Stimulated activated naive B cell treated with anti-CD40 and anti-IgM and Interleukin-4, amounts not matched to agents 10 μg/mL and 1 μg/mL and 100 μg/mL, for 72 hours (primary cell): ENCODE measurements at regions not wholly inside any gene's neighbourhood (a gene's known extent, or its start where the extent isn't known, plus 50 kb on each side); places are given as distances from the start of the nearest gene placed in this dataset.
"Not testable (repeated sequence)": the region's sequence is repeated elsewhere in the genome, so short reads cannot be mapped to it uniquely, and the experiment has no call there.

ENCODE experiments used
- ATAC-seq, 2 donors: fragments of 150-1000 bp; cut with Tn5 transposase; replicated peaks; 2 replicates each; pipeline ENCODE4 v1.10.0; 2021; ENCODE audit warnings: moderate library complexity in 1 of 2
- DNase-seq: peaks from one replicate; pipeline ENCODE4 v3.0.0; 2021
- H3K27ac Mint-ChIP-seq: one replicate; pipeline ENCODE4 v1.8.0; 2022; ENCODE audit warnings: mild to moderate bottlenecking, mixed read lengths
- H3K27me3 Mint-ChIP-seq, 2 donors: one replicate each; pipeline ENCODE4 v1.8.0; 2022; ENCODE audit warnings: mixed read lengths in 2 of 2
- H3K36me3 Mint-ChIP-seq, 2 donors: one replicate each; pipeline ENCODE4 v1.8.0; 2022; ENCODE audit warnings: mixed read lengths in 2 of 2, mild to moderate bottlenecking in 1 of 2
- H3K4me1 Mint-ChIP-seq, 2 donors: one replicate each; pipeline ENCODE4 v1.8.0; 2022; ENCODE audit warnings: mixed read lengths in 2 of 2, mild to moderate bottlenecking in 1 of 2
- H3K4me3 Mint-ChIP-seq, 2 donors: one replicate each; pipeline ENCODE4 v1.8.0; 2022; ENCODE audit warnings: mild to moderate bottlenecking in 2 of 2, mixed read lengths in 2 of 2, moderate library complexity in 1 of 2
- H3K9me3 Mint-ChIP-seq, 2 donors: one replicate each; pipeline ENCODE4 v1.8.0; 2022; ENCODE audit warnings: mixed read lengths in 2 of 2, mild to moderate bottlenecking in 1 of 2

- H3K4me1 Mint-ChIP-seq: peaks cover 18 to 24% of the 10 kb centered on the region in 2 donors
- no peak overlapping the region for H3K27ac Mint-ChIP-seq
- no peak for ATAC-seq
- no peaks in the 10 kb centered on the region for H3K36me3 Mint-ChIP-seq
- no peak for DNase-seq
- peaks cover 4 to 5% of the 10 kb centered on the region in 2 donors for H3K27me3 Mint-ChIP-seq
- H3K4me3 Mint-ChIP-seq: no peak overlapping the region
- H3K9me3 Mint-ChIP-seq: no peaks in the 10 kb centered on the region
Measured at GRCh38 chr16:16996827-16997226, 473.9 kb downstream of the XYLT1 start.

- Mint-ChIP-seq H3K27me3 (peaks cover 4 to 5% of the 10 kb centered on the region in 2 donors), H3K36me3 (no peaks in the 10 kb centered on the region), H3K27ac (no peak overlapping the region), H3K4me1 (peaks cover 18 to 24% of the 10 kb centered on the region in 2 donors), H3K4me3 (no peak overlapping the region), H3K9me3 (no peaks in the 10 kb centered on the region)
- no peak for ATAC-seq
- no peak for DNase-seq
Measured at GRCh38 chr16:16997349-16997748, 473.4 kb downstream of the XYLT1 start.

GRCh38 chr16:17001471-17001870 lies 469.3 kb downstream of the XYLT1 start:
- peaks cover 6 to 11% of the 10 kb centered on the region in 2 donors for H3K4me1 Mint-ChIP-seq
- no peak overlapping the region for H3K27ac Mint-ChIP-seq
- DNase-seq: no peak
- peaks cover 0 to 4% of the 10 kb centered on the region in 2 donors for H3K27me3 Mint-ChIP-seq
- H3K9me3 Mint-ChIP-seq: peaks cover 0 to 8% of the 10 kb centered on the region in 2 donors
- ATAC-seq: no peak
- H3K36me3 Mint-ChIP-seq: peaks cover 0 to 4% of the 10 kb centered on the region in 2 donors
- H3K4me3 Mint-ChIP-seq: no peak overlapping the region

- peaks cover 0 to 1% of the 10 kb centered on the region in 2 donors for H3K27me3 Mint-ChIP-seq
- DNase-seq: no peak
- peaks cover 5 to 9% of the 10 kb centered on the region in 2 donors for H3K4me1 Mint-ChIP-seq
- H3K27ac Mint-ChIP-seq: no peak overlapping the region
- H3K4me3 Mint-ChIP-seq: no peak overlapping the region
- peaks cover 0 to 8% of the 10 kb centered on the region in 2 donors for H3K9me3 Mint-ChIP-seq
- peaks cover 0 to 4% of the 10 kb centered on the region in 2 donors for H3K36me3 Mint-ChIP-seq
- peak; percentile 76 for ATAC-seq
Measured at GRCh38 chr16:17002565-17002964, 468.2 kb downstream of the XYLT1 start.

GRCh38 chr16:17005963-17006362 lies 464.8 kb downstream of the XYLT1 start:
- not testable (repeated sequence) for H3K36me3 Mint-ChIP-seq, H3K4me1 Mint-ChIP-seq, H3K4me3 Mint-ChIP-seq, H3K9me3 Mint-ChIP-seq, H3K27me3 Mint-ChIP-seq, ATAC-seq, DNase-seq, H3K27ac Mint-ChIP-seq

- Mint-ChIP-seq H3K4me3 (peak overlapping the region in 1 of 2 donors; percentile 0), H3K36me3 (peaks cover under 1 to 1% of the 10 kb centered on the region in 2 donors), H3K27ac (no peak overlapping the region), H3K9me3 (peaks cover 1 to 2% of the 10 kb centered on the region in 2 donors), H3K4me1 (peaks cover 6 to 8% of the 10 kb centered on the region in 2 donors), H3K27me3 (no peaks in the 10 kb centered on the region)
- no peak for ATAC-seq
- no peak for DNase-seq
Measured at GRCh38 chr16:17011712-17012111, 459.0 kb downstream of the XYLT1 start.

GRCh38 chr16:17013038-17013437 lies 457.7 kb downstream of the XYLT1 start:
- DNase-seq (no peak), ATAC-seq (peak; percentile 2 to 5)
- Mint-ChIP-seq H3K36me3 (peaks cover 7 to 8% of the 10 kb centered on the region in 2 donors), H3K4me1 (peaks cover 6 to 8% of the 10 kb centered on the region in 2 donors), H3K27ac (no peak overlapping the region), H3K4me3 (peak overlapping the region; percentile 91 to 92), H3K9me3 (peaks cover 7% of the 10 kb centered on the region in 2 donors), H3K27me3 (no peaks in the 10 kb centered on the region)

GRCh38 chr16:17014484-17015121 lies 456.2 kb downstream of the XYLT1 start:
- Mint-ChIP-seq H3K36me3 (peaks cover 9 to 10% of the 10 kb centered on the region in 2 donors), H3K27me3 (no peaks in the 10 kb centered on the region), H3K9me3 (peaks cover 7% of the 10 kb centered on the region in 2 donors), H3K4me3 (peak overlapping the region; percentile 51 to 92), H3K4me1 (peaks cover 7 to 16% of the 10 kb centered on the region in 2 donors), H3K27ac (peak overlapping the region; percentile 97)
- no peak for DNase-seq
- ATAC-seq: no peak

GRCh38 chr16:17015702-17016101 lies 455.1 kb downstream of the XYLT1 start:
- Mint-ChIP-seq H3K27ac (no peak overlapping the region), H3K27me3 (no peaks in the 10 kb centered on the region), H3K4me1 (peaks cover 9 to 21% of the 10 kb centered on the region in 2 donors), H3K4me3 (no peak overlapping the region), H3K36me3 (peaks cover 10 to 13% of the 10 kb centered on the region in 2 donors), H3K9me3 (peaks cover 7% of the 10 kb centered on the region in 2 donors)
- ATAC-seq: no peak
- no peak for DNase-seq

- H3K27ac Mint-ChIP-seq: no peak overlapping the region
- no peak overlapping the region for H3K4me3 Mint-ChIP-seq
- peaks cover 10 to 13% of the 10 kb centered on the region in 2 donors for H3K36me3 Mint-ChIP-seq
Measured at GRCh38 chr16:17017442-17017841, 453.3 kb downstream of the XYLT1 start.

GRCh38 chr16:17018585-17018939 lies 452.2 kb downstream of the XYLT1 start:
- no peak for DNase-seq
- Mint-ChIP-seq H3K4me3 (no peak overlapping the region), H3K27me3 (no peaks in the 10 kb centered on the region), H3K4me1 (peaks cover 17 to 26% of the 10 kb centered on the region in 2 donors), H3K36me3 (peaks cover 10 to 13% of the 10 kb centered on the region in 2 donors), H3K27ac (no peak overlapping the region), H3K9me3 (peaks cover 6 to 7% of the 10 kb centered on the region in 2 donors)
- no peak for ATAC-seq

More at GRCh38 chr16:17017442-17017841, 453.3 kb downstream of the XYLT1 start:
- ATAC-seq (no peak), DNase-seq (no peak)
- peaks cover 10 to 21% of the 10 kb centered on the region in 2 donors for H3K4me1 Mint-ChIP-seq
- H3K9me3 Mint-ChIP-seq: peaks cover 6 to 7% of the 10 kb centered on the region in 2 donors
- no peaks in the 10 kb centered on the region for H3K27me3 Mint-ChIP-seq

- peaks cover 10 to 13% of the 10 kb centered on the region in 2 donors for H3K36me3 Mint-ChIP-seq
- H3K27ac Mint-ChIP-seq: no peak overlapping the region
- peaks cover 17 to 27% of the 10 kb centered on the region in 2 donors for H3K4me1 Mint-ChIP-seq
- ATAC-seq (no peak), DNase-seq (no peak)
- H3K4me3 Mint-ChIP-seq: no peak overlapping the region
- no peaks in the 10 kb centered on the region for H3K27me3 Mint-ChIP-seq
- H3K9me3 Mint-ChIP-seq: peaks cover 6 to 7% of the 10 kb centered on the region in 2 donors
Measured at GRCh38 chr16:17019366-17019765, 451.4 kb downstream of the XYLT1 start.

- DNase-seq (no peak), ATAC-seq (no peak)
- peaks cover 6 to 12% of the 10 kb centered on the region in 2 donors for H3K36me3 Mint-ChIP-seq
- peak overlapping the region; percentile 79 for H3K27ac Mint-ChIP-seq
- peaks cover 39 to 64% of the 10 kb centered on the region in 2 donors for H3K4me1 Mint-ChIP-seq
- no peak overlapping the region for H3K4me3 Mint-ChIP-seq
- H3K27me3 Mint-ChIP-seq: no peaks in the 10 kb centered on the region
- peaks cover 0 to 2% of the 10 kb centered on the region in 2 donors for H3K9me3 Mint-ChIP-seq
Measured at GRCh38 chr16:17023606-17024005, 447.2 kb downstream of the XYLT1 start.

GRCh38 chr16:17024514-17024913 lies 446.2 kb downstream of the XYLT1 start:
- H3K27me3 Mint-ChIP-seq: no peaks in the 10 kb centered on the region
- H3K36me3 Mint-ChIP-seq: peaks cover 10 to 21% of the 10 kb centered on the region in 2 donors
- H3K4me1 Mint-ChIP-seq: peaks cover 44 to 64% of the 10 kb centered on the region in 2 donors
- no peak overlapping the region for H3K27ac Mint-ChIP-seq
- no peak for ATAC-seq
- no peak overlapping the region for H3K4me3 Mint-ChIP-seq
- no peak for DNase-seq
- peaks cover 0 to 7% of the 10 kb centered on the region in 2 donors for H3K9me3 Mint-ChIP-seq

- peaks cover 19 to 31% of the 10 kb centered on the region in 2 donors for H3K36me3 Mint-ChIP-seq
- peak overlapping the region; percentile 96 for H3K27ac Mint-ChIP-seq
- H3K27me3 Mint-ChIP-seq: no peaks in the 10 kb centered on the region
- H3K4me3 Mint-ChIP-seq: peak overlapping the region in 1 of 2 donors; percentile 50
- peaks cover 40 to 59% of the 10 kb centered on the region in 2 donors for H3K4me1 Mint-ChIP-seq
- peaks cover 6 to 9% of the 10 kb centered on the region in 2 donors for H3K9me3 Mint-ChIP-seq
- peak; percentile 53 for DNase-seq
- peak; percentile 80 to 85 for ATAC-seq
Measured at GRCh38 chr16:17026600-17027242, 444.0 kb downstream of the XYLT1 start.
